H1 (cell line): ENCODE measurements at regions not wholly inside any gene's neighbourhood (a gene's known extent, or its start where the extent isn't known, plus 50 kb on each side); places are given as distances from the start of the nearest gene placed in this dataset.

ENCODE experiments used
- ATF2 ChIP-seq: IDR thresholded peaks from 2 replicates; pipeline ENCODE4 v1.6.1; 2012; ENCODE audit warnings: low read length, inconsistent platforms

DNA sequence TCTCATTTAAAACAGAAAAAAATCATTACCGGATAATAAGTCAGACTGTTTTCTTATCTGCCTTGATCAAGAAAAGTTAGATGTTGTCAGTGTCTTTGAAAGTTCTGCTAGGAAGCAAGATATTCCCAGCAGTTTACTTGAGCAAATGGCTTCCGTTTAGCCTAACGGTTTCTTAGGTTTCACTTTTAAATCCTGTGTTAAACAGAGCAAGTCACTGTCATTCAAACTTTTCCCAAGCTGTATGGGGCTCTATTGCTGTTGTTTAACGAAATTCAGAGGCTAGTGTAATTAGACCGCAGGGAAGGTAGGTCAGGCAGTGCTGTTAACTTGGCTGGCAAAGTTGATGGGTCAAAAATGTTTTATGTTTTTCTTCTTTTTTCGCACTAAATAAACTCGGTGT lies 80.3 kb upstream of the NEIL3 start (continued):
- no peak for TF ChIP-seq ATF2
